ENCODE measurements at regions not wholly inside any gene's neighbourhood (a gene's known extent, or its start where the extent isn't known, plus 50 kb on each side); places are given as distances from the start of the nearest gene placed in this dataset.

- TF ChIP-seq CTCF (IDR thresholded peaks at IDR 0.05): no peak
- no peak for TF ChIP-seq EZH2 (IDR thresholded peaks at IDR 0.05; ENCODE audit: borderline replicate concordance, insufficient read depth, low read depth, low read length, poor library complexity, severe bottlenecking)
Observed at GRCh38 chr11:134664447-134665187, 252.6 kb upstream of the B3GAT1 start.
